ENCODE measurements at regions not wholly inside any gene's neighbourhood (a gene's known extent, or its start where the extent isn't known, plus 50 kb on each side); places are given as distances from the start of the nearest gene placed in this dataset.

GRCh38 chr3:56928379-56929068 is 126.8 kb upstream of the ARHGEF3 start:
- Histone ChIP-seq H3K27me3 (ENCODE audit: insufficient read depth, low read length) (no peaks in the 10 kb centered on the region), H3K9ac (ENCODE audit: low read length) (no peak overlapping the region), H3K36me3 (ENCODE audit: control insufficient read depth in 1 of 2, insufficient read depth in 2 of 2, low read length in 2 of 2) (no peaks in the 10 kb centered on the region), H3K9me2 (ENCODE audit: insufficient read depth) (no peaks in the 10 kb centered on the region), H3K4me2 (ENCODE audit: low read length) (peak overlapping the region; percentile 31), H3K9me3 (ENCODE audit: control insufficient read depth in 1 of 2, insufficient read depth in 1 of 2, low read depth in 1 of 2, low read length in 2 of 2) (no peaks in the 10 kb centered on the region), H3K79me2 (ENCODE audit: insufficient read depth, low read length) (no peaks in the 10 kb centered on the region), H3K27ac (ENCODE audit: low read depth, low read length) (no peak overlapping the region), H2AFZ (ENCODE audit: low read depth, low read length, poor library complexity, severe bottlenecking) (no peak overlapping the region), H4K20me1 (ENCODE audit: insufficient read depth) (no peaks in the 10 kb centered on the region), H3K4me3 (replicated peaks in 1 of 2; ENCODE audit: low read depth in 1 of 2, low read length in 2 of 2) (no peak overlapping the region), H3K4me1 (ENCODE audit: control insufficient read depth in 1 of 2, insufficient read depth in 2 of 2, low read length in 2 of 2) (peaks cover 11 to 33% of the 10 kb centered on the region in 2 experiments)
- intact Hi-C loops (cut with micrococcal nuclease) = no loop called here
- POLR2A ChIA-PET = no interaction called here
- no peak for DNase-seq (ENCODE audit: low read depth, low spot score)
- ATAC-seq = peak; percentile 68
- BruUV-seq (replicated peaks) = no TSS peak
- RAD21 ChIA-PET (ENCODE audit: low non-redundant PET in 1 of 2, low total read pairs in 2 of 2, uncharacterized antibody in 2 of 2, unreplicated experiment in 2 of 2) = no interaction called here
- CTCF ChIA-PET = no interaction called here
- TF ChIP-seq MAX (IDR thresholded peaks at IDR 0.05) = peak; percentile 36; the same call in 1 of the 2 replicates
- no peak for TF ChIP-seq SRF (IDR thresholded peaks at IDR 0.05; ENCODE audit: low read depth)
- TF ChIP-seq YY1 (IDR thresholded peaks at IDR 0.05; ENCODE audit: extremely low read depth, insufficient replicate concordance, low read depth, low read length) = no peak
- TF ChIP-seq EZH2phosphoT487 (IDR thresholded peaks at IDR 0.05; ENCODE audit: borderline replicate concordance) = no peak
- peak; percentile 20 for TF ChIP-seq TCF7L2 (IDR thresholded peaks at IDR 0.05; ENCODE audit: borderline replicate concordance, extremely low read depth, insufficient read depth, insufficient read length)
- no peak for TF ChIP-seq SIN3A (IDR thresholded peaks at IDR 0.05; ENCODE audit: low read depth)

- POLR2A ChIA-PET = no interaction called here
- H4K20me1 ChIP-seq (ENCODE audit: insufficient read depth) = no peaks in the 10 kb centered on the region
- H3K9me2 ChIP-seq (ENCODE audit: insufficient read depth) = no peaks in the 10 kb centered on the region
- no peak overlapping the region for H3K4me2 ChIP-seq (ENCODE audit: low read length)
- DNase-seq (ENCODE audit: low read depth, low spot score) (no peak), ATAC-seq (no peak)
- no peaks in the 10 kb centered on the region for H3K9me3 ChIP-seq (ENCODE audit: control insufficient read depth in 1 of 2, insufficient read depth in 1 of 2, low read depth in 1 of 2, low read length in 2 of 2)
- H3K27me3 ChIP-seq (ENCODE audit: insufficient read depth, low read length) = no peaks in the 10 kb centered on the region
- H3K79me2 ChIP-seq (ENCODE audit: insufficient read depth, low read length) = no peaks in the 10 kb centered on the region
- no peak overlapping the region for H3K9ac ChIP-seq (ENCODE audit: low read length)
- no peak overlapping the region for H3K27ac ChIP-seq (ENCODE audit: low read depth, low read length)
- CTCF ChIA-PET = no interaction called here
- no TSS peak for BruUV-seq (replicated peaks)
- intact Hi-C loops (cut with micrococcal nuclease) = no loop called here
- peaks cover 13 to 35% of the 10 kb centered on the region in 2 experiments for H3K4me1 ChIP-seq (ENCODE audit: control insufficient read depth in 1 of 2, insufficient read depth in 2 of 2, low read length in 2 of 2)
- no peak overlapping the region for H2AFZ ChIP-seq (ENCODE audit: low read depth, low read length, poor library complexity, severe bottlenecking)
- no peak overlapping the region for H3K4me3 ChIP-seq (replicated peaks in 1 of 2; ENCODE audit: low read depth in 1 of 2, low read length in 2 of 2)
- RAD21 ChIA-PET (ENCODE audit: low non-redundant PET in 1 of 2, low total read pairs in 2 of 2, uncharacterized antibody in 2 of 2, unreplicated experiment in 2 of 2) = no interaction called here
- no peaks in the 10 kb centered on the region for H3K36me3 ChIP-seq (ENCODE audit: control insufficient read depth in 1 of 2, insufficient read depth in 2 of 2, low read length in 2 of 2)
- no peak for TF ChIP-seq ZNF274 (IDR thresholded peaks at IDR 0.05; ENCODE audit: low read depth, low read length)
- no peak for TF ChIP-seq ELF1 (IDR thresholded peaks at IDR 0.05; ENCODE audit: borderline replicate concordance, low read depth)
- TF ChIP-seq RAD21 (IDR thresholded peaks at IDR 0.05; ENCODE audit: low read depth) = no peak
- TF ChIP-seq YY1 (IDR thresholded peaks at IDR 0.05; ENCODE audit: extremely low read depth, insufficient replicate concordance, low read depth, low read length) = no peak
- TF ChIP-seq EGR1 (IDR thresholded peaks at IDR 0.05; ENCODE audit: low read depth) = no peak
- no peak for TF ChIP-seq POLR2A (IDR thresholded peaks at IDR 0.05; ENCODE audit: borderline replicate concordance, extremely low read depth, insufficient read depth, insufficient read length)
- TF ChIP-seq SIN3A (IDR thresholded peaks at IDR 0.05; ENCODE audit: low read depth) = no peak
- no peak for TF ChIP-seq ZFX (IDR thresholded peaks at IDR 0.05)
- TF ChIP-seq TCF7L2 (IDR thresholded peaks at IDR 0.05; ENCODE audit: borderline replicate concordance, extremely low read depth, insufficient read depth, insufficient read length) = no peak
- TF ChIP-seq SRF (IDR thresholded peaks at IDR 0.05; ENCODE audit: low read depth) = no peak
- TF ChIP-seq MAX (IDR thresholded peaks at IDR 0.05) = no peak
- TF ChIP-seq JUND (IDR thresholded peaks at IDR 0.05) = no peak
- TF ChIP-seq EZH2phosphoT487 (IDR thresholded peaks at IDR 0.05; ENCODE audit: borderline replicate concordance) = no peak
- no peak for TF ChIP-seq ATF3 (IDR thresholded peaks at IDR 0.05)
- no peak for TF ChIP-seq SP1 (IDR thresholded peaks at IDR 0.05; ENCODE audit: low read depth)
- TF ChIP-seq CEBPB (IDR thresholded peaks at IDR 0.05; ENCODE audit: low read depth) = no peak
- no peak for TF ChIP-seq POLR2AphosphoS5 (IDR thresholded peaks at IDR 0.05; ENCODE audit: low read depth, low read length)
- no peak for TF ChIP-seq CBX3 (IDR thresholded peaks at IDR 0.05; ENCODE audit: low read depth)
These were observed 126.1 kb upstream of the ARHGEF3 start for GRCh38 chr3:56927855-56928254.

Data from HCT116 (cell line).